GM12872 (cell line): ENCODE measurements at regions not wholly inside any gene's neighbourhood (a gene's known extent, or its start where the extent isn't known, plus 50 kb on each side); places are given as distances from the start of the nearest gene placed in this dataset.

Source experiments
- CTCF ChIP-seq: IDR thresholded peaks from 3 replicates; pipeline ENCODE4 v1.5.1; 2011; ENCODE audit warnings: low read depth, mild to moderate bottlenecking, low read length, moderate library complexity; ENCODE audit not compliant: insufficient read depth

GRCh38 chr13:87535911-87536310, 135.3 kb upstream of the SLITRK5 start:
- TF ChIP-seq CTCF, result no peak

GRCh38 chr13:87536499-87536898, 134.7 kb upstream of the SLITRK5 start:
- TF ChIP-seq CTCF, result no peak

- TF ChIP-seq CTCF, result no peak
Observed at GRCh38 chr13:87536899-87537298, 134.3 kb upstream of the SLITRK5 start.

- no peak for TF ChIP-seq CTCF
Observed at GRCh38 chr13:87537951-87538350, 133.2 kb upstream of the SLITRK5 start.

- no peak for TF ChIP-seq CTCF
Observed at GRCh38 chr13:87538366-87539052, 132.7 kb upstream of the SLITRK5 start.

- TF ChIP-seq CTCF, result no peak
Observed at GRCh38 chr13:87553142-87553541, 118.0 kb upstream of the SLITRK5 start.

- no peak for TF ChIP-seq CTCF
Observed at GRCh38 chr13:87554045-87554444, 117.1 kb upstream of the SLITRK5 start.
